ENCODE measurements at regions not wholly inside any gene's neighbourhood (a gene's known extent, or its start where the extent isn't known, plus 50 kb on each side); places are given as distances from the start of the nearest gene placed in this dataset.
"Not testable (repeated sequence)": the region's sequence is repeated elsewhere in the genome, so short reads cannot be mapped to it uniquely, and the experiment has no call there.

DNA sequence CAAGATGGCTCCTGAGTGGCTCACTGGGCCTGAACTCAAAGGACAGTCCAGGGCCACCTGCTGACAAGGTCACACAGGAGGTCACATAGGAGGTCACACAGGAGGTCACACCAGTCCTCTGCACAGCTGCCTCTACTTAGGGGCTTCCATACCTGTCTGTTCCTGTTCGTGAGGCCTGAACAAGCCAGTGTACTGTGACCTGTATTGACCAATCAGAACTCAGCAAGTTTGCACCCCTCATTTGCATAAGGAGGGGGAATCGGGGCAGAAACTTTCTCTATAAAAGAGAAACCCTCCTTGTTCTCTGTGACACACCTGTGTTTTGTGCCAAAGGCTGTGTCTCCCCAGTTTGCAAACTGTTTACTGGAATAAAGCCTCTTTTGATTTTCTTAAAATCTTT is 478.9 kb downstream of the EIPR1 start:
- ATAC-seq, result no peak
- no peak for TF ChIP-seq TCF4 (CRISPR knock-in tag; IDR thresholded peaks at IDR 0.05; ENCODE audit: borderline replicate concordance)
- no peak for TF ChIP-seq SNAI2 (CRISPR knock-in tag; IDR thresholded peaks at IDR 0.05)
- no peak for TF ChIP-seq CSDC2 (CRISPR knock-in tag; IDR thresholded peaks at IDR 0.05)
- TF ChIP-seq RARB (CRISPR knock-in tag; IDR thresholded peaks at IDR 0.05), result no peak
- TF ChIP-seq ZNF70 (CRISPR knock-in tag; IDR thresholded peaks at IDR 0.05), result no peak
- TF ChIP-seq ZFP30 (CRISPR knock-in tag; IDR thresholded peaks at IDR 0.05), result no peak
- TF ChIP-seq ZNF8 (CRISPR knock-in tag; IDR thresholded peaks at IDR 0.05), result no peak
- no peak for TF ChIP-seq ISL1 (CRISPR knock-in tag; IDR thresholded peaks at IDR 0.05)
- no peak for TF ChIP-seq TOX (CRISPR knock-in tag; IDR thresholded peaks at IDR 0.05; ENCODE audit: borderline replicate concordance)
- TF ChIP-seq PPARA (CRISPR knock-in tag; IDR thresholded peaks at IDR 0.05; ENCODE audit: borderline replicate concordance), result no peak
- TF ChIP-seq ESRRG (CRISPR knock-in tag; IDR thresholded peaks at IDR 0.05), result no peak
- TF ChIP-seq, protein P1, sequence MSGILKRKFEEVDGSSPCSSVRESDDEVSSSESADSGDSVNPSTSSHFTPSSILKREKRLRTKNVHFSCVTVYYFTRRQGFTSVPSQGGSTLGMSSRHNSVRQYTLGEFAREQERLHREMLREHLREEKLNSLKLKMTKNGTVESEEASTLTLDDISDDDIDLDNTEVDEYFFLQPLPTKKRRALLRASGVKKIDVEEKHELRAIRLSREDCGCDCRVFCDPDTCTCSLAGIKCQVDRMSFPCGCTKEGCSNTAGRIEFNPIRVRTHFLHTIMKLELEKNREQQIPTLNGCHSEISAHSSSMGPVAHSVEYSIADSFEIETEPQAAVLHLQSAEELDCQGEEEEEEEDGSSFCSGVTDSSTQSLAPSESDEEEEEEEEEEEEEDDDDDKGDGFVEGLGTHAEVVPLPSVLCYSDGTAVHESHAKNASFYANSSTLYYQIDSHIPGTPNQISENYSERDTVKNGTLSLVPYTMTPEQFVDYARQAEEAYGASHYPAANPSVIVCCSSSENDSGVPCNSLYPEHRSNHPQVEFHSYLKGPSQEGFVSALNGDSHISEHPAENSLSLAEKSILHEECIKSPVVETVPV (CRISPR knock-in tag; IDR thresholded peaks at IDR 0.05), result no peak

DNA sequence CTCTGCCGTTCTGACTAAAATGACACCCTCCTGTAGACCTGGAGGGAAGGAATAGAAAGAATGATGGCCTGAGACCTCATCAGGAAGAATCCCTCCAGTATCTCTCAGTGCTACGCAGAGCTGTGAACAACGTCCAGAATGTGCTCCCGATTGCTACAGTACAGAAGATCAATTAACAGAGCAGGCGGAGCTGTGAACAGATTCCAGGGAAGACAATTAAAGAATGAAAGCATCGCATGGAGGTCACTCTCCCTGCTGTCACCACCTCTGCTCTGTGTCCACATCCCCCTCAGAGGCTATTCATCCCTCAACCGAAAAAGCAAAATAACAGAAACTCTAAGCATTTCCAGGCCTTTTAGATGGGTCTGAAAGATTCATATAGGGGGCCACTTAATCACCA is 481.0 kb downstream of the EIPR1 start:
- no peak for TF ChIP-seq TOX (CRISPR knock-in tag; IDR thresholded peaks at IDR 0.05; ENCODE audit: borderline replicate concordance)
- TF ChIP-seq, protein P2, sequence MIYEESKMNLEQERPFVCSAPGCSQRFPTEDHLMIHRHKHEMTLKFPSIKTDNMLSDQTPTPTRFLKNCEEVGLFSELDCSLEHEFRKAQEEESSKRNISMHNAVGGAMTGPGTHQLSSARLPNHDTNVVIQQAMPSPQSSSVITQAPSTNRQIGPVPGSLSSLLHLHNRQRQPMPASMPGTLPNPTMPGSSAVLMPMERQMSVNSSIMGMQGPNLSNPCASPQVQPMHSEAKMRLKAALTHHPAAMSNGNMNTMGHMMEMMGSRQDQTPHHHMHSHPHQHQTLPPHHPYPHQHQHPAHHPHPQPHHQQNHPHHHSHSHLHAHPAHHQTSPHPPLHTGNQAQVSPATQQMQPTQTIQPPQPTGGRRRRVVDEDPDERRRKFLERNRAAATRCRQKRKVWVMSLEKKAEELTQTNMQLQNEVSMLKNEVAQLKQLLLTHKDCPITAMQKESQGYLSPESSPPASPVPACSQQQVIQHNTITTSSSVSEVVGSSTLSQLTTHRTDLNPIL (CRISPR knock-in tag; IDR thresholded peaks at IDR 0.05; ENCODE audit: low read depth), result no peak
- no peak for TF ChIP-seq GLIS3 (CRISPR knock-in tag; IDR thresholded peaks at IDR 0.05)
- TF ChIP-seq TCF4 (CRISPR knock-in tag; IDR thresholded peaks at IDR 0.05; ENCODE audit: borderline replicate concordance), result no peak
- TF ChIP-seq BACH2 (CRISPR knock-in tag; IDR thresholded peaks at IDR 0.05; ENCODE audit: borderline replicate concordance), result no peak
- ATAC-seq, result no peak

DNA sequence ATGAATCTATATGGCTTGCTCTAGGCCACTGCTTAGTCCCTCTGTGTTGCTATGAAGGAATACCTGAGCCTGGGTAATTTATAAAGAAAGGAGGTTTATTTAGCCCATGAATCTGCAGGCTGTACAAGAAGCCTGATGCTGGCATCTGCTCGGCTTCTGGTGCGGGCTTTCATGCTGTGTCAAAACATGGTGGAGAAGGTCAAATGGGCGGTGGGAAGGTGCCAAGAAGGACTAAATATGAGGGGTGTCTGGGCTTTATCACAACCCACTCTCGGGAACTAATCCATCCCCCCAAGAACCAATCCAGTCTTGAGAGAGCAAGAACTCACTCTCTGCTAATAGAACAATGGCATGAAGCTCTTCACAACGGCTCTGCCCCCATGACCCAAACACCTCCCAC is 481.6 kb downstream of the EIPR1 start:
- TF ChIP-seq BACH2 (CRISPR knock-in tag; IDR thresholded peaks at IDR 0.05; ENCODE audit: borderline replicate concordance), result no peak

DNA sequence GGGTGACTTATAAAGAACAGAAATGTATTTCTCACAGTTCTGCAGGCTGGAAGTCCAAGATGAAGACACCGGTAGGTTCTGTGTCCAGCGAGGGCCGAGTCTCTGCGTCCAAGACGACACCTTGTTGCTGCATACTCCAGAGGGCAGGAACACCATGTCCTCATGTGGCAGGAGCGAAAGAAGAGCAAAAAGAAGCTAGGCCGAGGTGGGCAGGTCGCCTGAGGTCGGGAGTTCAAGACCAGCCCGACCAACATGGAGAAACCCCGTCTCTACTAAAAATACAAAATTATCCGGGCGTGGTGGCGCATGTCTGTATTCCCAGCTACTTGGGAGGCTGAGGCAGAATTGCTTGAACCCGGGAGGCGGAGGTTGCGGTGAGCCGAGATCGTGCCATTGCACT is 483.6 kb downstream of the EIPR1 start:
- not testable (repeated sequence) for ATAC-seq

More for the DNA sequence above, 481.6 kb downstream of the EIPR1 start:
- no peak for ATAC-seq

DNA sequence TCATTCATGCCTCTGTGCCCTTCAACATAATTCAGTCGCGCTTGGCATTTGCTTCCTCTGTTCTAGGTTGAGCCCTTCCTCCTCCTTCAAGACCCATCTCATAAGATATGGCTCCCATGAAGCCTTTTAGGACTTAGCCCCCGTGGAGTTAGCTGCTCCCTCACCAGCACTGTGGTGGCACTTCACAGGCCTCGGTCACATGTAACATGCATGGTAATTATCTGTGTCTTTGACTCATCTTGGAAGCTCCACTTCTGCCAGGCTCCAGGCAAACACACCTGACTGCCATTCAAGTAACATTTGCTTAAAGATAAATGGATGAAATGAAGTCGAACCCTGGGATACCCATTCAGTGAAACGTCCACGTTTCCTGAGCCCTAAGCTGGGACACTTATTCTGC is 484.7 kb downstream of the EIPR1 start:
- no peak for ATAC-seq

More for the DNA sequence above, 484.7 kb downstream of the EIPR1 start:
- TF ChIP-seq SNAI2 (CRISPR knock-in tag; IDR thresholded peaks at IDR 0.05) (no peak), GLIS3 (CRISPR knock-in tag; IDR thresholded peaks at IDR 0.05) (no peak), CSDC2 (CRISPR knock-in tag; IDR thresholded peaks at IDR 0.05) (no peak), TOX (CRISPR knock-in tag; IDR thresholded peaks at IDR 0.05; ENCODE audit: borderline replicate concordance) (no peak), ESRRG (CRISPR knock-in tag; IDR thresholded peaks at IDR 0.05) (no peak), ZFP30 (CRISPR knock-in tag; IDR thresholded peaks at IDR 0.05) (no peak), OSR1 (CRISPR knock-in tag; IDR thresholded peaks at IDR 0.05) (no peak), ZFP3 (CRISPR knock-in tag; IDR thresholded peaks at IDR 0.05) (no peak), ZNF565 (CRISPR knock-in tag; conservative IDR thresholded peaks at IDR 0.05; ENCODE audit: low read depth) (no peak), ISL1 (CRISPR knock-in tag; IDR thresholded peaks at IDR 0.05) (no peak), ZNF70 (CRISPR knock-in tag; IDR thresholded peaks at IDR 0.05) (no peak), PPARA (CRISPR knock-in tag; IDR thresholded peaks at IDR 0.05; ENCODE audit: borderline replicate concordance) (no peak), TCF4 (CRISPR knock-in tag; IDR thresholded peaks at IDR 0.05; ENCODE audit: borderline replicate concordance) (no peak), ZC3H10 (CRISPR knock-in tag; IDR thresholded peaks at IDR 0.05) (no peak), ZNF8 (CRISPR knock-in tag; IDR thresholded peaks at IDR 0.05) (no peak)
- TF ChIP-seq, protein P3, sequence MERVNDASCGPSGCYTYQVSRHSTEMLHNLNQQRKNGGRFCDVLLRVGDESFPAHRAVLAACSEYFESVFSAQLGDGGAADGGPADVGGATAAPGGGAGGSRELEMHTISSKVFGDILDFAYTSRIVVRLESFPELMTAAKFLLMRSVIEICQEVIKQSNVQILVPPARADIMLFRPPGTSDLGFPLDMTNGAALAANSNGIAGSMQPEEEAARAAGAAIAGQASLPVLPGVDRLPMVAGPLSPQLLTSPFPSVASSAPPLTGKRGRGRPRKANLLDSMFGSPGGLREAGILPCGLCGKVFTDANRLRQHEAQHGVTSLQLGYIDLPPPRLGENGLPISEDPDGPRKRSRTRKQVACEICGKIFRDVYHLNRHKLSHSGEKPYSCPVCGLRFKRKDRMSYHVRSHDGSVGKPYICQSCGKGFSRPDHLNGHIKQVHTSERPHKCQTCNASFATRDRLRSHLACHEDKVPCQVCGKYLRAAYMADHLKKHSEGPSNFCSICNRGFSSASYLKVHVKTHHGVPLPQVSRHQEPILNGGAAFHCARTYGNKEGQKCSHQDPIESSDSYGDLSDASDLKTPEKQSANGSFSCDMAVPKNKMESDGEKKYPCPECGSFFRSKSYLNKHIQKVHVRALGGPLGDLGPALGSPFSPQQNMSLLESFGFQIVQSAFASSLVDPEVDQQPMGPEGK (CRISPR knock-in tag; IDR thresholded peaks at IDR 0.05; ENCODE audit: borderline replicate concordance), result no peak
- TF ChIP-seq, protein P2 (CRISPR knock-in tag; IDR thresholded peaks at IDR 0.05; ENCODE audit: low read depth), result no peak
- TF ChIP-seq, protein P4, sequence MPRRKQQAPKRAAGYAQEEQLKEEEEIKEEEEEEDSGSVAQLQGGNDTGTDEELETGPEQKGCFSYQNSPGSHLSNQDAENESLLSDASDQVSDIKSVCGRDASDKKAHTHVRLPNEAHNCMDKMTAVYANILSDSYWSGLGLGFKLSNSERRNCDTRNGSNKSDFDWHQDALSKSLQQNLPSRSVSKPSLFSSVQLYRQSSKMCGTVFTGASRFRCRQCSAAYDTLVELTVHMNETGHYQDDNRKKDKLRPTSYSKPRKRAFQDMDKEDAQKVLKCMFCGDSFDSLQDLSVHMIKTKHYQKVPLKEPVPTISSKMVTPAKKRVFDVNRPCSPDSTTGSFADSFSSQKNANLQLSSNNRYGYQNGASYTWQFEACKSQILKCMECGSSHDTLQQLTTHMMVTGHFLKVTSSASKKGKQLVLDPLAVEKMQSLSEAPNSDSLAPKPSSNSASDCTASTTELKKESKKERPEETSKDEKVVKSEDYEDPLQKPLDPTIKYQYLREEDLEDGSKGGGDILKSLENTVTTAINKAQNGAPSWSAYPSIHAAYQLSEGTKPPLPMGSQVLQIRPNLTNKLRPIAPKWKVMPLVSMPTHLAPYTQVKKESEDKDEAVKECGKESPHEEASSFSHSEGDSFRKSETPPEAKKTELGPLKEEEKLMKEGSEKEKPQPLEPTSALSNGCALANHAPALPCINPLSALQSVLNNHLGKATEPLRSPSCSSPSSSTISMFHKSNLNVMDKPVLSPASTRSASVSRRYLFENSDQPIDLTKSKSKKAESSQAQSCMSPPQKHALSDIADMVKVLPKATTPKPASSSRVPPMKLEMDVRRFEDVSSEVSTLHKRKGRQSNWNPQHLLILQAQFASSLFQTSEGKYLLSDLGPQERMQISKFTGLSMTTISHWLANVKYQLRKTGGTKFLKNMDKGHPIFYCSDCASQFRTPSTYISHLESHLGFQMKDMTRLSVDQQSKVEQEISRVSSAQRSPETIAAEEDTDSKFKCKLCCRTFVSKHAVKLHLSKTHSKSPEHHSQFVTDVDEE (CRISPR knock-in tag; IDR thresholded peaks at IDR 0.05), result no peak
- TF ChIP-seq, protein P1 (CRISPR knock-in tag; IDR thresholded peaks at IDR 0.05), result no peak
- TF ChIP-seq, protein P5, sequence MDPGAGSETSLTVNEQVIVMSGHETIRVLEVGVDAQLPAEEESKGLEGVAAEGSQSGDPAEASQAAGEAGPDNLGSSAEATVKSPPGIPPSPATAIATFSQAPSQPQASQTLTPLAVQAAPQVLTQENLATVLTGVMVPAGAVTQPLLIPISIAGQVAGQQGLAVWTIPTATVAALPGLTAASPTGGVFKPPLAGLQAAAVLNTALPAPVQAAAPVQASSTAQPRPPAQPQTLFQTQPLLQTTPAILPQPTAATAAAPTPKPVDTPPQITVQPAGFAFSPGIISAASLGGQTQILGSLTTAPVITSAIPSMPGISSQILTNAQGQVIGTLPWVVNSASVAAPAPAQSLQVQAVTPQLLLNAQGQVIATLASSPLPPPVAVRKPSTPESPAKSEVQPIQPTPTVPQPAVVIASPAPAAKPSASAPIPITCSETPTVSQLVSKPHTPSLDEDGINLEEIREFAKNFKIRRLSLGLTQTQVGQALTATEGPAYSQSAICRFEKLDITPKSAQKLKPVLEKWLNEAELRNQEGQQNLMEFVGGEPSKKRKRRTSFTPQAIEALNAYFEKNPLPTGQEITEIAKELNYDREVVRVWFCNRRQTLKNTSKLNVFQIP (CRISPR knock-in tag; IDR thresholded peaks at IDR 0.05; ENCODE audit: borderline replicate concordance, low read depth), result no peak

Data from SK-N-SH treated with all-trans-retinoic acid at 6 μM for 48 hours (cell line).